ENCODE measurements at regions not wholly inside any gene's neighbourhood (a gene's known extent, or its start where the extent isn't known, plus 50 kb on each side); places are given as distances from the start of the nearest gene placed in this dataset.

DNA sequence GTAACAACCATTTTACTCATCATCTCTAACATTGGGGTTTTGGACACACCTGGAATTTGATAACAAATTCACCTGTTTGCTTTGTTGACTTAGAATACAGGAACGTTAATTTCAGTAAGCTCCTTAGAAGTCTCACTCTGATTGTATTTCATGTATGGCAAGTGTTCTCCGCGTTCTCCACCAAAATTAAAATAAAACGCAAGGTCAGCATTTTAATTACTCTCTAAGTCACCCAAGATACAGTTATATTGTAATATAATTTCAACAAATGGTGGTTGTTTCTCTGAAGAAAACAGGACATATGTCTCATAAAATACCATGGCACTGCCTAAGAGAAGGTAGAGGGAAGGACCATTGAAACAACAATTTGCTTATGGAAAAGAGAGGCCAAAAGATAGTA lies 742.1 kb downstream of the LIG4 start:
- dilution Hi-C loops (cut with MboI; ENCODE audit: extremely low pct_ligation_motif_present, low sequenced_read_pairs) (no loop called here), intact Hi-C loops (cut with micrococcal nuclease) (no loop called here)

More for the DNA sequence above, 742.1 kb downstream of the LIG4 start:
- Histone ChIP-seq H3K4me3 (replicated peaks in 1 of 3; ENCODE audit: insufficient read depth in 1 of 3, low read depth in 1 of 3, low read length in 3 of 3) (no peak overlapping the region), H3K9me1 (replicated peaks; ENCODE audit: control insufficient read depth, extremely low read depth, insufficient read depth, low read length) (no peaks in the 10 kb centered on the region), H3K9ac (replicated peaks; ENCODE audit: extremely low read depth, insufficient read depth, low read length) (no peak overlapping the region), H4K20me1 (replicated peaks; ENCODE audit: control insufficient read depth, extremely low read depth, insufficient read depth, low read length) (no peaks in the 10 kb centered on the region), H3K27ac (ENCODE audit: insufficient read depth, low read depth, low read length) (no peak overlapping the region), H3K27me3 (ENCODE audit: control insufficient read depth in 2 of 2, insufficient read depth in 2 of 2, low read length in 2 of 2) (no peaks in the 10 kb centered on the region), H3K36me3 (ENCODE audit: control insufficient read depth in 2 of 2, extremely low read depth in 1 of 2, insufficient read depth in 2 of 2, low read length in 2 of 2) (no peaks in the 10 kb centered on the region), H2AFZ (ENCODE audit: low read depth, low read length) (no peak overlapping the region), H3K9me3 (replicated peaks; ENCODE audit: control insufficient read depth, insufficient read depth, low read length) (no peaks in the 10 kb centered on the region), H3K4me1 (ENCODE audit: control insufficient read depth, extremely low read depth, insufficient read depth, low read length) (no peaks in the 10 kb centered on the region), H3K4me2 (ENCODE audit: insufficient read depth, low read length) (no peak overlapping the region), H3K79me2 (ENCODE audit: control insufficient read depth, insufficient read depth, low read length) (no peaks in the 10 kb centered on the region)
- ChIA-PET POLR2A (no interaction called here), CTCF (no interaction called here)
- TF ChIP-seq POLR2AphosphoS5 (IDR thresholded peaks at IDR 0.05; ENCODE audit: insufficient read depth, low read depth, low read length) (no peak), FOS (IDR thresholded peaks at IDR 0.05; ENCODE audit: borderline replicate concordance, insufficient read depth, low read length) (no peak), POLR2A (IDR thresholded peaks at IDR 0.05; ENCODE audit: low read depth, low read length) (no peak), EZH2 (IDR thresholded peaks at IDR 0.05; ENCODE audit: borderline replicate concordance, low read depth, low read length, severe bottlenecking) (no peak), MYC (IDR thresholded peaks at IDR 0.05; ENCODE audit: low read depth, low read length) (no peak), JUN (IDR thresholded peaks at IDR 0.05; ENCODE audit: borderline replicate concordance, insufficient read depth, insufficient read length, low read depth) (no peak), GATA2 (IDR thresholded peaks at IDR 0.05; ENCODE audit: insufficient read depth, insufficient read length, low read depth, low read length) (no peak)
- TF ChIP-seq, protein P1, sequence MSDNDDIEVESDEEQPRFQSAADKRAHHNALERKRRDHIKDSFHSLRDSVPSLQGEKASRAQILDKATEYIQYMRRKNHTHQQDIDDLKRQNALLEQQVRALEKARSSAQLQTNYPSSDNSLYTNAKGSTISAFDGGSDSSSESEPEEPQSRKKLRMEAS (IDR thresholded peaks at IDR 0.05; ENCODE audit: insufficient read depth, insufficient read length): no peak
- TF ChIP-seq, protein P2, sequence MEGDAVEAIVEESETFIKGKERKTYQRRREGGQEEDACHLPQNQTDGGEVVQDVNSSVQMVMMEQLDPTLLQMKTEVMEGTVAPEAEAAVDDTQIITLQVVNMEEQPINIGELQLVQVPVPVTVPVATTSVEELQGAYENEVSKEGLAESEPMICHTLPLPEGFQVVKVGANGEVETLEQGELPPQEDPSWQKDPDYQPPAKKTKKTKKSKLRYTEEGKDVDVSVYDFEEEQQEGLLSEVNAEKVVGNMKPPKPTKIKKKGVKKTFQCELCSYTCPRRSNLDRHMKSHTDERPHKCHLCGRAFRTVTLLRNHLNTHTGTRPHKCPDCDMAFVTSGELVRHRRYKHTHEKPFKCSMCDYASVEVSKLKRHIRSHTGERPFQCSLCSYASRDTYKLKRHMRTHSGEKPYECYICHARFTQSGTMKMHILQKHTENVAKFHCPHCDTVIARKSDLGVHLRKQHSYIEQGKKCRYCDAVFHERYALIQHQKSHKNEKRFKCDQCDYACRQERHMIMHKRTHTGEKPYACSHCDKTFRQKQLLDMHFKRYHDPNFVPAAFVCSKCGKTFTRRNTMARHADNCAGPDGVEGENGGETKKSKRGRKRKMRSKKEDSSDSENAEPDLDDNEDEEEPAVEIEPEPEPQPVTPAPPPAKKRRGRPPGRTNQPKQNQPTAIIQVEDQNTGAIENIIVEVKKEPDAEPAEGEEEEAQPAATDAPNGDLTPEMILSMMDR (IDR thresholded peaks at IDR 0.05; ENCODE audit: extremely low read depth in 1 of 2, insufficient read depth in 1 of 2, low read depth in 1 of 2, low read length in 2 of 2): no peak
- no peak for FAIRE-seq
- DNase-seq (ENCODE audit: low read depth, low spot score): no peak
- no TSS peak for BruUV-seq (replicated peaks)
